Caco-2 (cell line): ENCODE measurements at regions not wholly inside any gene's neighbourhood (a gene's known extent, or its start where the extent isn't known, plus 50 kb on each side); places are given as distances from the start of the nearest gene placed in this dataset.

ENCODE experiments used
- BruUV-seq: library from RNA; stranded (reverse); fragments of 400-500 nt; replicated peaks from 2 replicates; lab custom pipeline; 2021; lab: Mats Ljungman, UMichigan
- CTCF ChIA-PET: fragments of 300-600 bp; sonication (Branson Sonifier 250); formaldehyde crosslinking; loops from one replicate; lab custom pipeline; 2022; ENCODE audit warnings: antibody characterized with exemption; lab: Charles Lee
- POLR2A ChIA-PET: fragments of 300-600 bp; sonication (Branson Sonifier 250); formaldehyde crosslinking; loops from one replicate; lab custom pipeline; 2022; ENCODE audit warnings: antibody characterized with exemption; lab: Charles Lee
- DNase-seq, 2 experiments: peaks; one replicate each; pipeline versions ENCODE4 v3.0.0 to v3.0.0-alpha.2; 2020 to 2022
- H3K27me3 ChIP-seq: replicated peaks from 2 replicates; pipeline ENCODE4 v1.6.0; 2011; ENCODE audit warnings: low read length; ENCODE audit not compliant: control insufficient read depth, insufficient read depth
- H3K36me3 ChIP-seq: 2 replicates; pipeline ENCODE4 v1.5.1; 2011; ENCODE audit warnings: low read length; ENCODE audit not compliant: control insufficient read depth, insufficient read depth
- H3K4me1 ChIP-seq: fragments of 250-450 bp; sonication (Bioruptor Pico); 2 replicates; pipeline ENCODE4 v1.5.1; 2020; ENCODE audit warnings: mild to moderate bottlenecking
- H3K4me3 ChIP-seq: 2 replicates; pipeline ENCODE4 v1.5.1; 2011; ENCODE audit warnings: low read depth, mild to moderate bottlenecking, control low read depth, low read length
- H3K9me3 ChIP-seq: fragments of 250-450 bp; sonication (Bioruptor Pico); 2 replicates; pipeline ENCODE4 v1.5.1; 2020; ENCODE audit warnings: mild to moderate bottlenecking, moderate library complexity
- H3K27ac Mint-ChIP-seq: one replicate; pipeline ENCODE4 v1.8.0; 2022; ENCODE audit warnings: mixed read lengths; ENCODE audit not compliant: unreplicated experiment
- H3K27me3 Mint-ChIP-seq: one replicate; pipeline ENCODE4 v1.8.0; 2022; ENCODE audit warnings: mixed read lengths; ENCODE audit not compliant: insufficient read depth, unreplicated experiment
- H3K36me3 Mint-ChIP-seq: one replicate; pipeline ENCODE4 v1.8.0; 2022; ENCODE audit warnings: mild to moderate bottlenecking, mixed read lengths; ENCODE audit not compliant: insufficient read depth, unreplicated experiment
- H3K4me1 Mint-ChIP-seq: one replicate; pipeline ENCODE4 v1.8.0; 2022; ENCODE audit warnings: low read depth, mixed read lengths; ENCODE audit not compliant: unreplicated experiment
- H3K4me3 Mint-ChIP-seq: one replicate; pipeline ENCODE4 v1.8.0; 2022; ENCODE audit warnings: mild to moderate bottlenecking, moderate library complexity, mixed read lengths; ENCODE audit not compliant: unreplicated experiment
- H3K9me3 Mint-ChIP-seq: one replicate; pipeline ENCODE4 v1.8.0; 2022; ENCODE audit warnings: mixed read lengths; ENCODE audit not compliant: unreplicated experiment
- CTCF ChIP-seq, 2 experiments: fragments of 200-600 bp in 1 of 2; IDR thresholded peaks; 1 replicate in 1 of 2; 2 replicates in 1 of 2; pipeline versions ENCODE4 v1.5.1 to v1.8.0; 2011 to 2022; ENCODE audit warnings: antibody characterized with exemption in 1 of 2, control low read depth in 1 of 2, inconsistent platforms in 1 of 2, low read depth in 1 of 2, low read length in 1 of 2, mild to moderate bottlenecking in 1 of 2, moderate library complexity in 1 of 2; ENCODE audit not compliant: insufficient read depth in 1 of 2, severe bottlenecking in 1 of 2, unreplicated experiment in 1 of 2
- intact Hi-C: fragments of 100-400 bp; cut with micrococcal nuclease; formaldehyde crosslinking; loops from one replicate; pipeline ENCODE4 v1.10.0; 2022; ENCODE audit not compliant: unreplicated experiment

DNA sequence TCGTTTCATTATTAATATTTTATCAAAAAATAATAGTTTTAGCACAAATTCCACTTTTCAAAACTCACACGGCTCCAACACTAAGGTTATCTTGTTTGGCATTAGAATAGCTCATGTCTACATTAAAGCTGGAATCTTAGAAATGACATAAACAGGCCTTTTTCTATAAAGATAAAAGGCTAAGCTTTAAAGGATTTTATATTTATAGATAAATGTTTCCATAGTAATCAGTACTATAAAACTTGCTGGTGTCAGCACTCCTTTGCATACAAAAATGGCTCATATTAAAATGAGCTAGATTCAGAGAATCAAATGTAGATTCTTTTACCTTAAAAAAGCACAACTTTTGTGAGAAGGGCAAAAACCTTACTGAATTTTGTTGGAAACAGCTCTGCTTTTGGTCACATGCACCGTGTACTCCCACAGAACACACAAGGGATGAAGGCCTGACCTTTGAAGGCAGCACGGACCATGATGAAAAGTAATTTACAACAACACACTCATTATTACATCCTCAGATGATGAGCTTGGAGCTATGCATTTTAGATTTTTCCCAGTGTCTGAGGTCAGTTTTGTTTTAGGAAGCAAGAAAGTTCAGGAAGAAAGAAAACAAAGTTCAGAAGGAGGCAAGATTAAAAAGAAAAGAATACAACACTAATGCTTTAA, 202.8 kb downstream of the BCAT1 start:
- Histone ChIP-seq H3K9me3 (no peaks in the 10 kb centered on the region), H3K4me3 (no peak overlapping the region), H3K4me1 (peaks cover 56% of the 10 kb centered on the region), H3K27me3 (no peaks in the 10 kb centered on the region), H3K36me3 (no peaks in the 10 kb centered on the region; the same call in 1 of the 2 replicates)
- no TSS peak for BruUV-seq
- DNase-seq = no peak
- peak overlapping the region; percentile 9 for H3K27ac Mint-ChIP-seq
- H3K36me3 Mint-ChIP-seq = peaks cover 10% of the 10 kb centered on the region
- ChIA-PET CTCF (no interaction called here), POLR2A (no interaction called here)
- H3K4me3 Mint-ChIP-seq = no peak overlapping the region
- intact Hi-C loops = no loop called here
- peaks cover 19% of the 10 kb centered on the region for H3K9me3 Mint-ChIP-seq
- H3K27me3 Mint-ChIP-seq = no peaks in the 10 kb centered on the region
- no peak for TF ChIP-seq CTCF (IDR thresholded peaks at IDR 0.05; ENCODE audit: insufficient read depth in 1 of 2, low read depth in 1 of 2, low read length in 1 of 2, severe bottlenecking in 1 of 2, unreplicated experiment in 1 of 2)
- H3K4me1 Mint-ChIP-seq = peaks cover 39% of the 10 kb centered on the region

DNA sequence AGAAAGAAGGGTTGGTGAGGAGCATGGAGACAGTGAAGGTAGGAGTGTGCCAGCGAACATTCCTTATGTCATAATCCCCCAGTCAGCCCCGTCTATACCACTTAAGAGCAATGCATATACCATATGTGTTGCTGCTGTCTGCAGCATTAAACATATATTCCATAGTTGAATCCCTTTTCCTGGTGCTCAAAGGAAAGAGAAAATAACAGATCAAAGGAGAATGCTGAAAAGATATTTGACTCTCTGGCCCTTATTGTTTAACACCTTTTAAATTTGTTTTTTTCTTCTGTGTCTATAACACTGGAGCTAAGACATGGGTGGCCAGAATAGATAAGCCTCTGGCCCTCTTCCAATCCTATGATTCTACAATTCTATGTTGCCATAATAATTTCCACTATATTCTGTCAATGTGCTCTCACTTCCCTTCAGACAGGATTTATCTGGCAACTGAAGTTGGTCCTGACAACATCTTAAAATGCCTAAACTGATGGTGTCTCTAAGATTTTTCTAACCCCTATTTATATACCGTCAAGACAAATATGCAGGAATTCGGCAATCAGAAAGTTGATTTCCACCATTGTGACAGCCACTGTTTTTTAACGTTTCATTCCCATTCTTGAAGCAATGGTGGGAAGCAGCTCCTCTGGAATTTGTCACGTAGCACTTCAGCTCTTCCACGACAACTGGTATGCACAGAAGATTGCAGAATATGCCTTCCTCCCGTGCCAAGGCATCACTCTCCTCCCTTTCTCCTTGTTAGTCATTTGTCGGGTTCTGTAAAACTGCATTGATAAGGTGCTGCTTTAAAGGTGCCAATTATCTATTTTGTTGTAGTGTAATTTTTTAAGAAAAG, 204.7 kb downstream of the BCAT1 start:
- intact Hi-C loops = no loop called here
- H3K4me1 Mint-ChIP-seq = peaks cover 39% of the 10 kb centered on the region
- peaks cover 6% of the 10 kb centered on the region for H3K36me3 Mint-ChIP-seq
- Histone ChIP-seq H3K27me3 (no peaks in the 10 kb centered on the region), H3K4me3 (no peak overlapping the region), H3K4me1 (peaks cover 49% of the 10 kb centered on the region), H3K9me3 (no peaks in the 10 kb centered on the region), H3K36me3 (no peaks in the 10 kb centered on the region)
- peaks cover 19% of the 10 kb centered on the region for H3K9me3 Mint-ChIP-seq
- TF ChIP-seq CTCF (IDR thresholded peaks at IDR 0.05; ENCODE audit: insufficient read depth in 1 of 2, low read depth in 1 of 2, low read length in 1 of 2, severe bottlenecking in 1 of 2, unreplicated experiment in 1 of 2) = no peak
- H3K27ac Mint-ChIP-seq = peak overlapping the region; percentile 10
- H3K27me3 Mint-ChIP-seq = no peaks in the 10 kb centered on the region
- ChIA-PET POLR2A (no interaction called here), CTCF (no interaction called here)
- no peak overlapping the region for H3K4me3 Mint-ChIP-seq
- no TSS peak for BruUV-seq
- DNase-seq = no peak

- CTCF ChIA-PET = no interaction called here
- intact Hi-C loops = no loop called here
- H3K27me3 ChIP-seq = no peaks in the 10 kb centered on the region
- POLR2A ChIA-PET = no interaction called here
- Mint-ChIP-seq H3K36me3 (no peaks in the 10 kb centered on the region), H3K9me3 (peaks cover 19% of the 10 kb centered on the region), H3K27ac (no peak overlapping the region), H3K4me1 (peaks cover 35% of the 10 kb centered on the region), H3K4me3 (no peak overlapping the region), H3K27me3 (no peaks in the 10 kb centered on the region)
- peaks cover 45% of the 10 kb centered on the region for H3K4me1 ChIP-seq
- no peak for TF ChIP-seq CTCF (IDR thresholded peaks at IDR 0.05; ENCODE audit: insufficient read depth in 1 of 2, low read depth in 1 of 2, low read length in 1 of 2, severe bottlenecking in 1 of 2, unreplicated experiment in 1 of 2)
- no peaks in the 10 kb centered on the region for H3K36me3 ChIP-seq
- BruUV-seq = no TSS peak
- no peaks in the 10 kb centered on the region for H3K9me3 ChIP-seq
- DNase-seq = no peak
- H3K4me3 ChIP-seq = no peak overlapping the region
Measured at GRCh38 chr12:24742378-24742777, 206.5 kb downstream of the BCAT1 start.
